HEK293T (cell line): ENCODE measurements at regions not wholly inside any gene's neighbourhood (a gene's known extent, or its start where the extent isn't known, plus 50 kb on each side); places are given as distances from the start of the nearest gene placed in this dataset.

Experiments
- ELF4 ChIP-seq: fragments of 450-650 bp; IDR thresholded peaks from 2 replicates; pipeline ENCODE4 v1.6.1; 2017; ENCODE audit warnings: antibody characterized with exemption
- FOXM1 ChIP-seq: fragments of 450-650 bp; IDR thresholded peaks from 2 replicates; pipeline ENCODE4 v1.6.1; 2017; ENCODE audit warnings: mild to moderate bottlenecking, borderline replicate concordance
- HDGF ChIP-seq: fragments of 450-650 bp; IDR thresholded peaks from 2 replicates; pipeline ENCODE4 v1.6.1; 2017; ENCODE audit warnings: antibody characterized with exemption, borderline replicate concordance
- SP1 ChIP-seq: fragments of 450-650 bp; IDR thresholded peaks from 2 replicates; pipeline ENCODE4 v1.6.1; 2017
- TARDBP ChIP-seq: fragments of 450-650 bp; IDR thresholded peaks from 2 replicates; pipeline ENCODE4 v1.6.1; 2016
- TF ChIP-seq, protein P1 (sequence below): fragments of 450-650 bp; IDR thresholded peaks from 2 replicates; pipeline ENCODE4 v1.6.1; 2016

DNA sequence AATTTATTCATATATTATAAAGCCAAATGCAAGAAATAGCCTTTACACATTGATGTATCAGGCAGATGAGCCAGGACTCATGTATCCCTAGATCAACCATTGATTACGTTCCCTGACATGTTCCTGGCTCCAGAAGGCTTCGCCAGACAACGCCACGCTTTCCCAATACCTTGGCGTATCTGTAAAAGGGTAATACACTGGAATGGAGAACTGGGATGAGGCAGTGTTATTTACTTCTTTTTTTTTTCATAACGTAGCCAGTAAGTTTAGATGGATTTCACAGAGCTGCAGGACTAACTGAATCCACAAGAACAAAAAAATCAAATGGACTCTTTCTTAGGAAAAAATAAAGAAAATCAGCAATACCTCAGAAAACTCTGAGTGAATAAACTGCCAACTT, 588.1 kb upstream of the SEMA3D start:
- TF ChIP-seq ELF4 (no peak), HDGF (no peak), FOXM1 (no peak), TARDBP (no peak), SP1 (no peak)
- TF ChIP-seq, protein P1, sequence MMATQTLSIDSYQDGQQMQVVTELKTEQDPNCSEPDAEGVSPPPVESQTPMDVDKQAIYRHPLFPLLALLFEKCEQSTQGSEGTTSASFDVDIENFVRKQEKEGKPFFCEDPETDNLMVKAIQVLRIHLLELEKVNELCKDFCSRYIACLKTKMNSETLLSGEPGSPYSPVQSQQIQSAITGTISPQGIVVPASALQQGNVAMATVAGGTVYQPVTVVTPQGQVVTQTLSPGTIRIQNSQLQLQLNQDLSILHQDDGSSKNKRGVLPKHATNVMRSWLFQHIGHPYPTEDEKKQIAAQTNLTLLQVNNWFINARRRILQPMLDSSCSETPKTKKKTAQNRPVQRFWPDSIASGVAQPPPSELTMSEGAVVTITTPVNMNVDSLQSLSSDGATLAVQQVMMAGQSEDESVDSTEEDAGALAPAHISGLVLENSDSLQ, result no peak
